Gastroesophageal sphincter (tissue), 4 donors: ENCODE measurements at regions not wholly inside any gene's neighbourhood (a gene's known extent, or its start where the extent isn't known, plus 50 kb on each side); places are given as distances from the start of the nearest gene placed in this dataset.

Experiments used
- ATAC-seq: fragments of 150-250 bp; one replicate; pipeline ENCODE4 v1.9.1; 2016; ENCODE audit warnings: mild to moderate bottlenecking, moderate library complexity
- H3K27ac ChIP-seq, 4 donors: fragments of 200-600 bp; sonication (generic) in 3 of 4; 1 replicate in 3 of 4; 2 replicates in 1 of 4; pipeline ENCODE4 v1.5.1; 2016 to 2019
- H3K27me3 ChIP-seq: fragments of 200-600 bp; sonication (generic); one replicate; pipeline ENCODE4 v1.5.1; 2019
- H3K36me3 ChIP-seq, 2 donors: fragments of 200-600 bp; sonication (generic); one replicate each; pipeline ENCODE4 v1.5.1; 2019; ENCODE audit warnings: control low read depth in 1 of 2
- H3K4me1 ChIP-seq, 3 donors: fragments of 200-600 bp; sonication (generic); 1 replicate in 2 of 3; 2 replicates in 1 of 3; pipeline ENCODE4 v1.5.1; 2016 to 2019; ENCODE audit warnings: control low read depth in 2 of 3
- H3K4me3 ChIP-seq, 2 donors: fragments of 200-600 bp; sonication (generic); one replicate each; pipeline ENCODE4 v1.5.1; 2019; ENCODE audit warnings: mild to moderate bottlenecking in 1 of 2, moderate library complexity in 1 of 2
- H3K9me3 ChIP-seq, 3 donors: fragments of 200-600 bp; sonication (generic); one replicate each; pipeline ENCODE4 v1.5.1; 2017 to 2019; ENCODE audit warnings: control low read depth in 2 of 3
- EP300 ChIP-seq: sonication (generic); formaldehyde crosslinking; IDR thresholded peaks from one replicate; pipeline ENCODE4 v1.6.1; 2017; ENCODE audit warnings: antibody characterized with exemption, mild to moderate bottlenecking
- POLR2A ChIP-seq, 2 donors: fragments of 450-650 bp; IDR thresholded peaks; one replicate each; pipeline ENCODE4 v1.6.1; 2017; ENCODE audit warnings: antibody characterized with exemption in 2 of 2, mild to moderate bottlenecking in 2 of 2, moderate library complexity in 1 of 2
- POLR2AphosphoS5 ChIP-seq: sonication (generic); formaldehyde crosslinking; IDR thresholded peaks from one replicate; pipeline ENCODE4 v1.6.1; 2017; ENCODE audit warnings: antibody characterized with exemption
- WGBS, 2 donors: methylation state at CpG; one replicate each; pipeline ENCODE4 v1.1.5; 2018; ENCODE audit warnings: low coverage in 1 of 2; 5-methylcytosine and 5-hydroxymethylcytosine counted together
- TF ChIP-seq, protein P1 (sequence below), 4 experiments: fragments of 200-600 bp in 2 of 4; fragments of 450-650 bp in 2 of 4; sonication (generic) in 1 of 4; IDR thresholded peaks; one replicate each; pipeline ENCODE4 v1.5.1; 2017 to 2019; ENCODE audit warnings: antibody characterized with exemption in 4 of 4, mild to moderate bottlenecking in 2 of 4, moderate library complexity in 2 of 4

DNA sequence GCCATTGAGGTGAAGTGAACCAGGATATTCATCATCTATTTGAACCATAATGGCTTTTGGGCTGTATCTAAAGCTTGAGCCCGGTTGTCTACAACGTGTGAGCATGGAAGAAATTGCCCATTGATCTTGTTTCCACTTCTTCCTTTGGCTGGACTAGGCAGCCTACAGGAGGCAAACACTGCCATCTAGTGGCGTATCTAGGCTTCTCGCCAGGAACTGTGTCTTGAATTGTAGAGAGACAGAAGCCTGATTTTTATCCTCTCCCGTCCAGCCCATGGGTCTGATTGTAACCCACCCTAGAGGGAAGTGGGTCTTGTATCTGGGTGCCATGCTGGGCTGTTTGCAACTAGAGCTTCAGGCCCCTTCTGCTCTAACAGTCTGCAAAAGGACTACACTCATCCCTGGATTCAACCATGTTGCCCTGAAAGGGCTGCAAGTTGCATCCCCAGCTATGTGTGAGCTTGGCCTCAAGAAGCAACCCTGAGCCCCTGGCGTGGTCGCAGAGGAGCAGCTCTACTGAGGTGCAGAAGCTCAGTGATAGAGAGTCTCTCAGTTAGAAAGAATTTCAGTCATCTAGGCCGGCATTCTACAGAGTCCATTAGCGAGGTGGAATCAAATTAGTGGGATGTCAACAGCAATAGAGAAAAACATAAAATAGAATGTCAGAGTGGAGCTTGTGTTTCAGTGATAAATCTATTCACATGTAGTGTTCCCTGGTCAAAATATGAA, 170.2 kb upstream of the UMPS start:
- TF ChIP-seq, protein P1, sequence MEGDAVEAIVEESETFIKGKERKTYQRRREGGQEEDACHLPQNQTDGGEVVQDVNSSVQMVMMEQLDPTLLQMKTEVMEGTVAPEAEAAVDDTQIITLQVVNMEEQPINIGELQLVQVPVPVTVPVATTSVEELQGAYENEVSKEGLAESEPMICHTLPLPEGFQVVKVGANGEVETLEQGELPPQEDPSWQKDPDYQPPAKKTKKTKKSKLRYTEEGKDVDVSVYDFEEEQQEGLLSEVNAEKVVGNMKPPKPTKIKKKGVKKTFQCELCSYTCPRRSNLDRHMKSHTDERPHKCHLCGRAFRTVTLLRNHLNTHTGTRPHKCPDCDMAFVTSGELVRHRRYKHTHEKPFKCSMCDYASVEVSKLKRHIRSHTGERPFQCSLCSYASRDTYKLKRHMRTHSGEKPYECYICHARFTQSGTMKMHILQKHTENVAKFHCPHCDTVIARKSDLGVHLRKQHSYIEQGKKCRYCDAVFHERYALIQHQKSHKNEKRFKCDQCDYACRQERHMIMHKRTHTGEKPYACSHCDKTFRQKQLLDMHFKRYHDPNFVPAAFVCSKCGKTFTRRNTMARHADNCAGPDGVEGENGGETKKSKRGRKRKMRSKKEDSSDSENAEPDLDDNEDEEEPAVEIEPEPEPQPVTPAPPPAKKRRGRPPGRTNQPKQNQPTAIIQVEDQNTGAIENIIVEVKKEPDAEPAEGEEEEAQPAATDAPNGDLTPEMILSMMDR (IDR thresholded peaks at IDR 0.05), result peak; percentile 63 to 88 (median 80)
- TF ChIP-seq POLR2AphosphoS5, result peak; percentile 31
- no peak for TF ChIP-seq EP300
- 12 to 46% methylated on average over 3 to 5 of the region's 9 CpGs for WGBS, 2 donors
- Histone ChIP-seq H3K4me3 (no peak overlapping the region), H3K27ac (peak overlapping the region; percentile 73 to 82 (median 76)), H3K27me3 (no peaks in the 10 kb centered on the region), H3K36me3 (no peaks in the 10 kb centered on the region), H3K4me1 (peaks cover 5 to 66% (median 14%) of the 10 kb centered on the region in 3 donors), H3K9me3 (no peaks in the 10 kb centered on the region)
- peak; percentile 55 for ATAC-seq

DNA sequence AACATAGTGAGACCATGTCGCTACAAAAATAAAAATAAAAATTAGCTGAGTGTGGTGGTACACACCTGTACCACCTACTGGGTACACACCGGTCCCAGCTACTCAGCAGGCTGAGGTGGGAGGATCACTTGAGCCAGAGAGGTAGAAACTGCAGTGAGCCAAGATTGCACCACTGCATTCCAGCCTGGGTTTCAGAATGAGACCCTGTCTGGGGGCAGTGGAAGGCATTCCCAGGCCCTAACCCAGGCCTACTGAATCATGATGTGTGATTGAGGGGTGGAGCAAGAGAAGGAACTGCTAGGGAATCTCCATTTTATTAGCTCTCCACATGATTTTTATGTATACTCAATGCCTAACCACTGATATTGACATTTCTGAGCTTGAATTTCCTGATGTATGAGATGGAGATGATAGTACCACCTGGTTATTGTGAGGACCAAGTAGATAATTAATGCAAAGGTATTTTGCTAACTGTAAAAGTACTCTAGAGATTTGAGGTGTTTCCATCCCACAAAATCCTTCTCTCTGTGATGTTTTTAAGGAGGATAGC, 169.5 kb upstream of the UMPS start:
- ATAC-seq, result no peak
- no peaks in the 10 kb centered on the region for H3K9me3 ChIP-seq
- 72% methylated on average over 2 of the region's 2 CpGs; no CpG with 5 or more reads in 1 of the 2 donors for WGBS, 2 donors
- peak overlapping the region in 3 of 4 donors; percentile 73 to 78 (median 74) for H3K27ac ChIP-seq
- H3K4me1 ChIP-seq, result peaks cover 5 to 65% (median 14%) of the 10 kb centered on the region in 3 donors
- H3K4me3 ChIP-seq, result no peak overlapping the region
- H3K27me3 ChIP-seq, result no peaks in the 10 kb centered on the region
- TF ChIP-seq EP300 (no peak), POLR2AphosphoS5 (no peak), POLR2A (IDR thresholded peaks at IDR 0.05) (no peak)
- TF ChIP-seq, protein P1 (IDR thresholded peaks at IDR 0.05), result no peak
- no peaks in the 10 kb centered on the region for H3K36me3 ChIP-seq

DNA sequence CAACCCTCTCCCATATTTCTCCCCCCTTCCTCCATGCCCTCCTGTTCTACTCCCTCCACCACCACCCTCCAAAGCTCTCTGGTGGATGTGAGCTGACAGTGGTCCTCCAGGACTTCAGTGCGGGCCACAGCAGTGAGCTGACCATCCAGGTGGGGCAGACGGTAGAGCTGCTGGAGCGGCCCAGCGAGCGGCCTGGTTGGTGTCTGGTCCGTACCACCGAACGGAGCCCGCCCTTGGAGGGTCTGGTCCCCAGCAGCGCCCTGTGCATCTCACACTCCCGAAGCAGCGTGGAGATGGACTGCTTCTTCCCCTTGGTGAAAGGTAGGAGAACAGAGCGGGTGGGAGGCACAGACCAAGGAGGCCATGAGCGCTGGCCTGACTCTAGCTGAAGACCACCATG, 167.5 kb upstream of the UMPS start:
- Histone ChIP-seq H3K27ac (no peak overlapping the region), H3K4me1 (peaks cover 1 to 45% (median 8%) of the 10 kb centered on the region in 3 donors), H3K36me3 (no peaks in the 10 kb centered on the region), H3K27me3 (no peaks in the 10 kb centered on the region), H3K4me3 (no peak overlapping the region), H3K9me3 (no peaks in the 10 kb centered on the region)
- WGBS, 2 donors, result 91% methylated on average over 9 of the region's 14 CpGs; no CpG with 5 or more reads in 1 of the 2 donors
- no peak for ATAC-seq
- no peak for TF ChIP-seq POLR2AphosphoS5
- no peak for TF ChIP-seq POLR2A (IDR thresholded peaks at IDR 0.05)
- TF ChIP-seq EP300, result no peak
- TF ChIP-seq, protein P1 (IDR thresholded peaks at IDR 0.05), result no peak

DNA sequence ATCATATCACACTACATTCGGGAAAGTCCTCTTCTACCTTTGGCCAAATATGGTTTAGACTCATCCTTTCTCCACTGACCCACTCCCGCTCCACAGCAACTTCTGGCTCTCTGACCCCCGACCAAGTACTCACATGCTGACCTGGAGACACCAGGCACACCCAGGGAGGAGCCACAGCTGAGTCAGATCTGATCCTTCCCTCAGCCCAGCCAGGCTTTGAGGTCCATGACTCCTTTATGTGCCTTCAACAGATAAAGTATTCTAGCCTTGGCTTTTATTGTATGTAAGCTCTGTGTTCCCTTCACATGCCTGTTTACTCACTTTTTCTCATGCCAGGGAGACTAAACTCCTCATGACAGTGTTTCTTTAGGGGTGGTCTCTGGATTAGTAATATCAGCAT, 166.9 kb upstream of the UMPS start:
- Histone ChIP-seq H3K4me3 (no peak overlapping the region), H3K36me3 (no peaks in the 10 kb centered on the region), H3K27ac (no peak overlapping the region), H3K27me3 (no peaks in the 10 kb centered on the region), H3K4me1 (peaks cover 0 to 39% (median 2%) of the 10 kb centered on the region in 3 donors), H3K9me3 (no peaks in the 10 kb centered on the region)
- ATAC-seq, result no peak
- 80 to 81% methylated on average over 1 to 3 of the region's 3 CpGs for WGBS, 2 donors
- no peak for TF ChIP-seq POLR2A (IDR thresholded peaks at IDR 0.05)
- TF ChIP-seq, protein P1 (IDR thresholded peaks at IDR 0.05), result no peak
- no peak for TF ChIP-seq EP300
- no peak for TF ChIP-seq POLR2AphosphoS5

DNA sequence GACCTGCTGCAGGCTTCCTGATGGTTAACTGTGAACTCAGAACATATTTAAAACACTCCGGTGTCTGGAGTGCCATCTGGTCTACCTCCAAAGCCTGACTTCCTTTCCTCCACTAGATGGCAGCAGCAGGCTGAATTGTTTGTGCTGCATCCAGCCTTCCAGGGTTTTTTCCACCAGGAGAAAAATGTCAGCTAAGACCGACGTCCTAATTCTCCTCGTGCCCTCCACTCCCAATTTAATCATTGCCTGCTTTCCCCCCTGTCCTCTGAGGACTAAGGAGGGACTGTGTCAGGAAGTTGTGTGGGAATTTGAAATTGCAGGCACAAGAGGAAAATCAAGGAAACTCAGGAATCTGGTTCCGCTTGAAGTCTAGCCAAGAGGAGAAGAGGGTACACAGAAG, 165.2 kb upstream of the UMPS start:
- no peaks in the 10 kb centered on the region for H3K36me3 ChIP-seq
- H3K9me3 ChIP-seq, result no peaks in the 10 kb centered on the region
- H3K27me3 ChIP-seq, result no peaks in the 10 kb centered on the region
- peaks cover 0 to 23% (median 0%) of the 10 kb centered on the region in 3 donors for H3K4me1 ChIP-seq
- 4 to 20% methylated on average over 4 to 5 of the region's 5 CpGs for WGBS, 2 donors
- H3K27ac ChIP-seq, result no peak overlapping the region
- ATAC-seq, result peak; percentile 60
- no peak overlapping the region for H3K4me3 ChIP-seq
- TF ChIP-seq EP300, result no peak
- TF ChIP-seq, protein P1 (IDR thresholded peaks at IDR 0.05), result peak; percentile 79 to 91 (median 86)
- TF ChIP-seq POLR2AphosphoS5, result no peak
